Islet precursor cell (in vitro differentiated cells): ENCODE measurements at regions not wholly inside any gene's neighbourhood (a gene's known extent, or its start where the extent isn't known, plus 50 kb on each side); places are given as distances from the start of the nearest gene placed in this dataset.
"Not testable (repeated sequence)": the region's sequence is repeated elsewhere in the genome, so short reads cannot be mapped to it uniquely, and the experiment has no call there.

Experiments
- DNase-seq: peaks from one replicate; pipeline ENCODE4 v3.0.0-alpha.2; 2018

GRCh38 chr3:181213347-181213746 is 223.8 kb upstream of the DNAJC19 start:
- DNase-seq = no peak

- DNase-seq = no peak
These were observed 222.7 kb upstream of the DNAJC19 start for GRCh38 chr3:181212271-181212670.

GRCh38 chr3:181210275-181210674 is 220.7 kb upstream of the DNAJC19 start:
- DNase-seq = no peak

GRCh38 chr3:181189556-181189955 is 200.0 kb upstream of the DNAJC19 start:
- DNase-seq = no peak

- no peak for DNase-seq
These were observed 194.2 kb upstream of the DNAJC19 start for GRCh38 chr3:181183764-181184163.

GRCh38 chr3:181183057-181183456 is 193.5 kb upstream of the DNAJC19 start:
- DNase-seq = not testable (repeated sequence)

GRCh38 chr3:181178991-181179390 is 189.5 kb upstream of the DNAJC19 start:
- DNase-seq = no peak

- peak; percentile 56 for DNase-seq
These were observed 187.1 kb upstream of the DNAJC19 start for GRCh38 chr3:181176601-181177000.

GRCh38 chr3:181174676-181175233 is 185.2 kb upstream of the DNAJC19 start:
- no peak for DNase-seq

GRCh38 chr3:181174022-181174421 is 184.5 kb upstream of the DNAJC19 start:
- DNase-seq = no peak

- no peak for DNase-seq
These were observed 183.7 kb upstream of the DNAJC19 start for GRCh38 chr3:181173227-181173626.

GRCh38 chr3:181134873-181135272 is 145.3 kb upstream of the DNAJC19 start:
- DNase-seq = no peak

- no peak for DNase-seq
These were observed 144.3 kb upstream of the DNAJC19 start for GRCh38 chr3:181133832-181134231.

GRCh38 chr3:181105646-181106045 is 116.1 kb upstream of the DNAJC19 start:
- DNase-seq = no peak

- DNase-seq = peak; percentile 56
These were observed 114.1 kb upstream of the DNAJC19 start for GRCh38 chr3:181103605-181104004.

- DNase-seq = no peak
These were observed 96.5 kb upstream of the DNAJC19 start for GRCh38 chr3:181086011-181086410.

GRCh38 chr3:181081930-181082329 is 92.4 kb upstream of the DNAJC19 start:
- no peak for DNase-seq

GRCh38 chr3:181076558-181076957 is 87.0 kb upstream of the DNAJC19 start:
- no peak for DNase-seq

GRCh38 chr3:181075098-181075497 is 85.6 kb upstream of the DNAJC19 start:
- DNase-seq = peak; percentile 79

GRCh38 chr3:181066143-181067087 is 76.9 kb upstream of the DNAJC19 start:
- no peak for DNase-seq

- DNase-seq = no peak
These were observed 66.7 kb upstream of the DNAJC19 start for GRCh38 chr3:181056136-181056732.

GRCh38 chr3:181054538-181054937 is 65.0 kb upstream of the DNAJC19 start:
- no peak for DNase-seq

GRCh38 chr3:181052256-181052655 is 62.7 kb upstream of the DNAJC19 start:
- DNase-seq = peak; percentile 95

- no peak for DNase-seq
These were observed 61.2 kb upstream of the DNAJC19 start for GRCh38 chr3:181050738-181051137.
